ENCODE measurements at regions not wholly inside any gene's neighbourhood (a gene's known extent, or its start where the extent isn't known, plus 50 kb on each side); places are given as distances from the start of the nearest gene placed in this dataset.
A peak's percentile ranks its signal among the peaks of the same experiment; 100 is the strongest.

DNA sequence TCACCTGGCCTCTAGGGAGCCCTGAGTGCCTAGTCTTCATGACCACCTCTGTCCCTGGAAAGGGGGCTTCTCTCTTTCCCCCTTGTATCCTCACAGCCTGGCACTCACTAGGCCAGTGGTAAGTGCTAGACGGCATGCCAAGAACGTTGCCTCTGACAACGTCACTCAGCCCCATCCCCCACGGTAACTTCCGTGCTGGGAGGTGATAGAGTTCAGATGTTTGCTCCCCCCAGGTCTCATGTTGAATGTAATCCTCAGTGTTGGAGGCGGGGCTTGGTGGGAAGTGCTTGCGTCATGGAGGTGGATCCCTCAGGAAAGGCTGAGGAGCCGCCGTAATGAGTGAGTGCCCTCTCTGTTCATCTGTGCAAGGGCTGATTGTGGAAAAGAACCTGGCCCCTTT lies 343.3 kb upstream of the MKI67 start:
- no peak for DNase-seq

DNA sequence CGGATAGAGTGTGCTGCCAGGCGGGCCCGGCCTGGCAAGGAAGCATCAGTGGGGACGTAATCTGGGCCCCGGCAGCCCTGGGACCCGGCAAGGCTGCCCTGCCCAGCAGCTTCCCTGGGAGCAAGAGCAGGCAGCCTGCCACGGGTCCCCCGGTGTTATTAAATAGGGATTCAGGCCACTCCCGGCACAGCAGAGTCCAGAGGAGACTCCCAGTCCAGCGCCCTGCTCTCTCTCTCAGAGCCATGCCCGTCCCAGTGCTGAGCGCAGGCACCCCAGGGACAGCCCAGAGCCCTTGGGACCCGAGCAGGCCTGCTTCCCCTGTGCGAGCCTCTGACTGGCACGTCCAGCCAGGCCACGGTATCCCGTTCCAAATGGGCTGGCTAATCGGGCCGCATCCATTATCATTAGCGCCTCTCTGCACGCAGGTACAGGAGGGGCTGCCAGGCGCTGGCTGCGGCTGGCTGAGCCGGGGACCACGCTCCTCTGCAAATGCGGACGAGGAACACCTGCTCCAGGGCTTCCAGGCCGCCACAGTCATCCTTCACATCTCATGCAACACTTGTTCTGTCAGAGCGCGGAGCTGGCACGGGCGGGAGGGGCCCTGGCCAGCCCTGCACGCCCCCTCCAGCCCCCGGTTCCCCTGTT lies 344.2 kb upstream of the MKI67 start:
- DNase-seq: no peak

DNA sequence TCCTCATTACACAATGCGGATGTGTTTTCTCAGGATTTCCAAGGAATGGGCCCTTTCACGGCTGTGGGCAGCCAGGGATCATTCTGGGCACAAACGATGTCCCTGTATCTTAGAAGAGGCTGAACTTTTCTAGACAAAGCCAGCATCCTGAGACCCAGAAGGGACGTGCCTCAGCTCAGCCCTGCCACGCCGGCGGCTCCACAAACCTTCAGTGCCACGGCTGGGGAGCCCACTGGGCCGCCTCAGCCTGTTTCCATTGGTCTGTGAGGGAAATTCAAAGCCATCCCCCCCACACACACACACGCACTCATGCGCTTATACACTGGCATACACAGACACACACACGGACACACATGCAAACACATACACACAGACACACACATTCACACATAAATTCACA lies 344.9 kb upstream of the MKI67 start:
- DNase-seq: no peak

GRCh38 chr10:128472196-128472595 lies 346.0 kb upstream of the MKI67 start:
- no peak for DNase-seq

- no peak for DNase-seq
Measured at GRCh38 chr10:128473396-128473795, 347.2 kb upstream of the MKI67 start.

GRCh38 chr10:128473911-128474310 lies 347.7 kb upstream of the MKI67 start:
- no peak for DNase-seq

DNA sequence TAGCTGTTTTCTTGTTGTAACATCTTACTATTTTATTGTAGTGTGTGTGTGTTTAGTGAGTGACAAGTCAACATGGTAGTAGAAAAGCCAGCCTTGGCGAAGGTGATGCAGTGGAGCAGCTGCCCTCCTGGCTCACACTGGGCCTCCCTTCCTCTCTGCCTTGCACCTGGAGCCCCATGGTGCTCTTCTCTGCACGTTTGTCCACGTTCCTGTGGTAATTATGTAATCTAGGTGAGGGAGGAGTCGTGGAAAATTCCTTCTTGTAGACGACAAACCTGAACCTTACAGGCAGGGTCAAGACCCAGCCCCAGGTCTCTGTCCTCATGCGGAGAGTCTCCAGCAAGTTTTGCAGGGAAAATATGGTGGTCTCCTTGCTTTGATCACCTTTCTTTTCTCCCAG lies 348.3 kb upstream of the MKI67 start:
- no peak for DNase-seq

DNA sequence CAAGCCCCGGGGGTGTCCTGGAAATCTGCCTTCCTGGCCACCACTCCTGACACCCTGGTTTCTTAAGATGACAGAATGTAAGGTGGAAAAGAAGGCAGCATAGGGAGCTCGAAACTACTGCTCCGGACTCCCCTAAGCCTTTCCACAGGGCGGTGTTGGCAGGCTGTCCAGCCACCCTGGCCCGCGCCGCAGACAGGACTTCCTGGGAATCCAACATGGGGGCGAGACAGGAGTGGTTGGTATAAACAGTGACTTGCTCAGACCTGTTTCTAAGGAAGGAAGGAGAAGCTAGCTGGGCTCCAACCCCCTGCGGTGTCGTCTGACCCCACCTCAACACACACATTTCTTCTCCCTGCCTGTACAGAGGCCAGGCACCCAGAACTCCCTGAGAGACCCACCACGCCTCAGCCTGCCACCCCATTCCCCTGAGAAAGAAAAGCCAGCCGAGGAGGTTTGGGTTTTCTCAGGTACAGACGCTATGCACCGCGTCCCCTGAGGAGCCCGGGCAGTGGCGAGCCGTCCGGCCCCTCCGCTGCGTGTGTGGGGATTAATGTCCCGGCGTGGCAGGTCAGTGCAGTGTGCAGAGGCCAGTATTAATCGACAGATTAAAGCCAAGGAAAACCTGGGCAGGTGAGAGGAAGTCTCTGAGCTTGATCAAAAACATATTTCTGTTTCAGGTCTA lies 349.6 kb upstream of the MKI67 start:
- no peak for DNase-seq

- peak; percentile 77 for DNase-seq
Measured at GRCh38 chr10:128476368-128476725, 350.1 kb upstream of the MKI67 start.

GRCh38 chr10:128476845-128477244 lies 350.6 kb upstream of the MKI67 start:
- no peak for DNase-seq

DNA sequence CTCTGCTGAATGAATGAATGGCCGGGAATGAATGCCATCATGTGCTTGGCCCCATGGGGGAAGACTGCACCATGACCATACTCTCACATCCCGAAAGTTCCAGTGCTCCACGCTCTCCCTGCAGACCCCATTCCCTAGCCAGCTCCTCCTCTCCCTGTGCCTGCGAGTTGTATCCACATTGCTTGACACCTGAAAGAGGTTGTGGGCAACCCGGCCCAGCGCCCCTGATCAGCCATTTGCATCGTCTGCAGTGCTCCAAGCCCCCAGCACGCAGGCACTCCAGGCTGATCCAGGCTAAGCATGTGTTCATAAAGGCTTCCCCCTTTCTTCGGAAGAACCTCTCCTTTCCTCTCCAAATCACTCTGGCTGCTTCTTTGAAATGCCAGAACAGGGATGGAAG lies 354.4 kb upstream of the MKI67 start:
- DNase-seq: no peak

GRCh38 chr10:128481152-128481840 lies 355.1 kb upstream of the MKI67 start:
- DNase-seq: no peak

GRCh38 chr10:128482052-128482451 lies 355.8 kb upstream of the MKI67 start:
- no peak for DNase-seq

DNA sequence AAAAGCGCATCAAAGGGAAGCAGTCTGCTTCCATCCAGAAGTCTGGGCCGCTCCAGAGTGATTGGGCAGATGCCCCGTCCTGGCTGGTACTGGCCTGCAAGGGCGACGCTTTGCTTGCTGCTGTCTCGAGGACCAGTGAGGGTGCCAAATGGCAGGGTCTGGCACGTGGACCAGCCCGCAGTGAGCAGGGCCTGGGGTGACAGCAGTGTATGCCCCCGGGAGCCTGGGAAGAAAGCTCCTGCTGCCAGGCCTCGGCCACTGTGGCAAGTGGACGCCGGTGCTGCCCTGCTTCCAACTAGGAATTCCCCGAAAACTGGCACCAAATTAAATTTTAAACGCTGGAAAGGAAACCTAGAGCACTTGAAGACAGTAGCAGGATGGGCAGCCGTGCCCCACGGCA lies 357.0 kb upstream of the MKI67 start:
- no peak for DNase-seq

GRCh38 chr10:128484041-128484440 lies 357.8 kb upstream of the MKI67 start:
- DNase-seq: no peak

DNA sequence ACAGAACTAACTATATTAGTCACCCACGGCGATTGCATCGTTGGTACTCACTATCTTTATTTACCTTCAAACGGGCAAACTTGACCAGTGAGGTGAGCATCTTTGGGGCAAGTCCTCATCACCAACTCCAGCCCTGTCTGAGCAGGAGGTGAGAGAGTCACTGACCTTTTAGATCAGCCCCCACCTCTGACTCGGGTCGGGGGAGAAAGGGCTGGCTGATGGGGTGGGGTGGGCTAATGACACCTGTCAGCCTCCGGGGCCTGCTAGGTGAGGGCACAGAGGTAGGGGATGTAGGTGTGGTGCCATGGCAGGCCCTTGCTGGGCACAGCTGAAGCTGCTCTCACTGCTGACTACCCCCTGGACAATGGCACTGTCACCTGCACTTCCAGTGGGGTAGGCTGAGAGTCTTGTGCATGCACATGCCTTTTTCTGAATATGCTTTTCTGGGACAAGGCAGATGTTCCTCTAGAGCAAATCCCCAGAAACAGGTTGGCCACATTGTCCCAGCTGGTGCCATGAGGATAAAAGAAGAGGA lies 359.5 kb upstream of the MKI67 start:
- no peak for DNase-seq

- DNase-seq: no peak
Measured at GRCh38 chr10:128487517-128487916, 361.3 kb upstream of the MKI67 start.

- no peak for DNase-seq
Measured at GRCh38 chr10:128489324-128490247, 363.4 kb upstream of the MKI67 start.

DNA sequence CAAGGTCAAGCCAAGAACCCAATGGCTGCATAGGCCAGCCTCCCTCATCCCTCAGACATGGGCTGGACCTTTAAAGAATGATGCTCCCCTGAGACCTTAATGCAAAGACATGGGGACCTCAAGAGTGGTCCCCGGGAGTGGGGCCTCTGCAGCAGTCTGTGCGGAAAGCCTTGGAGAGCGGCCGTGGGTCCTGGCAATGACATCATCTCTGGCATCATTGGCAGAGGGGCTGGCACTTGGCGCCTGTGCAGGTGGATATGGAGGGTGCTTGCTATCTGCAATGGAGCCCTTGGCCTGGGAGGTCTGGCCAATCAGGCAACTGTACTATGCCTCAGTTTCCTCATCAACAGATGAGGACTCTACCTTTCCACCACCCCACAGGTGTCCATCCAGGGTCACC lies 365.5 kb upstream of the MKI67 start:
- DNase-seq: no peak

DNA sequence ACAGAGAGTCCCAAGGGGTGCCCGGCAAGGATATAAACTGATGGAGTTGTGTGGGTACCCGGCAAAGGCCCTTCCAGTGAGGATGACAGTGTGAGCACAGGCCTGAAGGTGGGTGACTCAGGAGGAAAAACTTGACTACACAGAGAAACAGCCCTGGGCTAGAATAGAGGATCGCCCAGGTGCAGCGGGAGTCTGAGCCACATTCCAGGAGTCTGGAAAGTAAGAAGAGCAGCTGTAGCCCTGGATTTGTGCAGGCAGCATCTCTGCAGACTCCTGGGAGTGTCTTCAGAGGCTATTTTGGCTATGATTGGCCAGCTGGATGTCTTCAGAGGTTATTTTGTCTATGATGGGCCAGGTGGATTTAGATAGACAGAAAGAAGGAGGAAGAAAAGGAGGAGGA lies 367.6 kb upstream of the MKI67 start:
- no peak for DNase-seq

GRCh38 chr10:128494665-128495064 lies 368.4 kb upstream of the MKI67 start:
- DNase-seq: no peak

GRCh38 chr10:128497660-128498377 lies 371.6 kb upstream of the MKI67 start:
- no peak for DNase-seq
